Naive thymus-derived CD8-positive, alpha-beta T cell (primary cell): ENCODE measurements at regions not wholly inside any gene's neighbourhood (a gene's known extent, or its start where the extent isn't known, plus 50 kb on each side); places are given as distances from the start of the nearest gene placed in this dataset.

Experiments used
- ATAC-seq, 2 donors: fragments of 150-1000 bp; cut with Tn5 transposase in 1 of 2; sonication (Bioruptor Pico), chemical (Tn5 transposase) in 1 of 2; 1 replicate in 1 of 2; 2 replicates in 1 of 2; pipeline ENCODE4 v1.10.0; 2021; ENCODE audit warnings: mild to moderate bottlenecking in 2 of 2, moderate library complexity in 2 of 2
- POLR2A ChIA-PET: fragments of 350-600 bp; sonication (Branson Sonifier 250); formaldehyde crosslinking; loops from one replicate; lab custom pipeline; 2021; ENCODE audit warnings: antibody characterized with exemption; lab: Charles Lee
- DNase-seq, 10 donors: peaks; one replicate each; pipeline versions ENCODE4 v3.0.0 to v3.0.0-alpha.2; 2020 to 2022
- H3K27ac Mint-ChIP-seq, 10 donors: one replicate each; pipeline ENCODE4 v1.8.0; 2020 to 2022; ENCODE audit warnings: mild to moderate bottlenecking in 10 of 10, mixed read lengths in 10 of 10, moderate library complexity in 4 of 10, inconsistent platforms in 1 of 10
- H3K27me3 Mint-ChIP-seq, 5 donors: one replicate each; pipeline ENCODE4 v1.8.0; 2021 to 2022; ENCODE audit warnings: mixed read lengths in 5 of 5
- H3K36me3 Mint-ChIP-seq, 3 donors: one replicate each; pipeline ENCODE4 v1.8.0; 2020 to 2022; ENCODE audit warnings: mixed read lengths in 3 of 3, mild to moderate bottlenecking in 2 of 3, inconsistent platforms in 1 of 3
- H3K4me1 Mint-ChIP-seq, 4 donors: one replicate each; pipeline ENCODE4 v1.8.0; 2021 to 2022; ENCODE audit warnings: mixed read lengths in 4 of 4
- H3K4me3 Mint-ChIP-seq, 10 donors: one replicate each; pipeline ENCODE4 v1.8.0; 2020 to 2022; ENCODE audit warnings: mild to moderate bottlenecking in 10 of 10, mixed read lengths in 10 of 10, moderate library complexity in 6 of 10, inconsistent platforms in 1 of 10
- H3K9me3 Mint-ChIP-seq, 9 donors: one replicate each; pipeline ENCODE4 v1.8.0; 2020 to 2022; ENCODE audit warnings: mixed read lengths in 9 of 9, mild to moderate bottlenecking in 3 of 9, inconsistent platforms in 1 of 9, moderate library complexity in 1 of 9

DNA sequence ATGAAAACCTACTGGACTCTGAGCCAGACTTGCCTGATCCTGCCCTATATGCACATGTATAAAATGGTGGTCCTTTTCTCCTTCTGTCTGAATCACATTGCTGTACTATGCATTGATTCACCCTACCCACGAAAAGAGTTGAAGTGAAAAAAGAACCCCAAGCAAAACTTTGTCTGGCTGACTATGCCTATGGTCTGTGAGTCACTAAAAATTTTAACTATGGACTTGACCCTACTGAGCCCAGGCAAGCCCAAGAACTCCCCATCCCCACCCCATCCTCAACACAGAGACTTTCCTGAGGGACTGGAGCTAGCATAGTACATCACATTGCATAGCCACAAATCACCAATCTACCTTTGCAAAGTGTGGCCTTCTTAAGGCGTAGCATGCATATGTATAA lies 116.6 kb upstream of the TENM3 start:
- Mint-ChIP-seq H3K27ac (no peak overlapping the region), H3K4me3 (no peak overlapping the region), H3K9me3 (peaks cover 5 to 21% (median 15%) of the 10 kb centered on the region in 9 donors), H3K4me1 (no peaks in the 10 kb centered on the region), H3K36me3 (peaks cover 0 to 10% (median 0%) of the 10 kb centered on the region in 3 donors), H3K27me3 (peaks cover 0 to 3% (median 0%) of the 10 kb centered on the region in 5 donors)
- DNase-seq (no peak), ATAC-seq (no peak)
- POLR2A ChIA-PET, result no interaction called here

DNA sequence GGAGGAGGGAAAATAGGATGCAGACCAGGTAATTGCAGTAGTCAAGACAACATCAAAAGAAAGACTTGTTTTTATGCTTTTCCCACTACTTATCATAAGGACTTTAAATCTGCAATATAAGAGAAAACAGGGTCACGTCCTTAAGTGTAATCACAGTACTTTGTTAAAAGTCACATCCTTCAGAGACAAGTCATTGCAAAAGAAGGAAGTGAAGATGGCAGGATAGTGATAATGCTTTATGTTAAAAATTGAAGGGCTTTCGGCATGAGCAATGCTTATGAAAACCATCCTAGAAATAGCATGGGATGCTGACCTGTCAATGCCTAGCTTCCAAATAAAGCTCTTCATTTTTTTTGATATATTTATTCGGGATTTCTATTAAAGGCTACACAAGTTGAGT lies 110.2 kb upstream of the TENM3 start:
- Mint-ChIP-seq H3K9me3 (peaks cover 0 to 2% (median 0%) of the 10 kb centered on the region in 9 donors), H3K4me3 (no peak overlapping the region), H3K27ac (no peak overlapping the region), H3K4me1 (no peaks in the 10 kb centered on the region), H3K27me3 (peaks cover 5 to 33% (median 18%) of the 10 kb centered on the region in 5 donors), H3K36me3 (peaks cover 0 to 3% (median 0%) of the 10 kb centered on the region in 3 donors)
- no peak for ATAC-seq
- no peak for DNase-seq
- POLR2A ChIA-PET, result no interaction called here

GRCh38 chr4:182134261-182134660 lies 108.9 kb upstream of the TENM3 start:
- Mint-ChIP-seq H3K4me1 (peaks cover 0 to 2% (median under 1%) of the 10 kb centered on the region in 4 donors), H3K27me3 (peaks cover 5 to 45% (median 26%) of the 10 kb centered on the region in 5 donors), H3K27ac (no peak overlapping the region), H3K36me3 (peaks cover 0 to 3% (median 0%) of the 10 kb centered on the region in 3 donors), H3K9me3 (peaks cover 0 to 2% (median 0%) of the 10 kb centered on the region in 9 donors), H3K4me3 (no peak overlapping the region)
- ATAC-seq, result no peak
- POLR2A ChIA-PET, result no interaction called here
- DNase-seq, result no peak

DNA sequence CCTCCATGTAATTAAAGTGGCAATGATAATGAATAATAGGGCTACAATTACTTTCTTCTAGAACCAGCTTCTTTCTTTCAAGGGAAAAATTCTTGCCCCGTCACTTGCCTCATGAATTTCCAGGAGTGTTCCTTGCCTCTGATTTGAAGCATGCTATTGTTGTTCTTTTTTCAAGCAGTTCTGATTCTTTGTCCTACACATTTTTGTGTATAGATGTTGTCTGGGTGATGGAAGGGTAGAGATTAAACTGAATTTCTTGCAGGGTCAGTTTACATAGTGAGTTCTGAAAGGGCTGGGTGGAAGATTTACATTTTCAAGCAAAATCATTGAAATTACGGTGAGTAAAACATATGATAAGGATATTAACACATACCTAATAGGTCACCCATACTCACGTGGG lies 107.0 kb upstream of the TENM3 start:
- Mint-ChIP-seq H3K9me3 (peaks cover 0 to 2% (median 0%) of the 10 kb centered on the region in 9 donors), H3K27ac (no peak overlapping the region), H3K4me1 (peaks cover 0 to 2% (median under 1%) of the 10 kb centered on the region in 4 donors), H3K27me3 (peaks cover 18 to 65% (median 33%) of the 10 kb centered on the region in 5 donors), H3K36me3 (peaks cover 0 to 3% (median 0%) of the 10 kb centered on the region in 3 donors), H3K4me3 (no peak overlapping the region)
- POLR2A ChIA-PET, result no interaction called here
- ATAC-seq, result no peak
- DNase-seq, result no peak

GRCh38 chr4:182137343-182137742 lies 105.9 kb upstream of the TENM3 start:
- POLR2A ChIA-PET, result no interaction called here
- DNase-seq (no peak), ATAC-seq (no peak)
- Mint-ChIP-seq H3K4me3 (no peak overlapping the region), H3K4me1 (peaks cover 0 to 4% (median 1%) of the 10 kb centered on the region in 4 donors), H3K9me3 (peaks cover 0 to 2% (median 0%) of the 10 kb centered on the region in 9 donors), H3K27ac (no peak overlapping the region), H3K27me3 (peaks cover 28 to 75% (median 40%) of the 10 kb centered on the region in 5 donors), H3K36me3 (peaks cover 0 to 3% (median 0%) of the 10 kb centered on the region in 3 donors)

GRCh38 chr4:182139491-182139890 lies 103.7 kb upstream of the TENM3 start:
- Mint-ChIP-seq H3K36me3 (peaks cover 0 to 7% (median 0%) of the 10 kb centered on the region in 3 donors), H3K4me1 (peaks cover 7 to 19% (median 13%) of the 10 kb centered on the region in 4 donors), H3K27me3 (peaks cover 33 to 83% (median 51%) of the 10 kb centered on the region in 5 donors), H3K9me3 (peaks cover 0 to 5% (median 0%) of the 10 kb centered on the region in 9 donors), H3K27ac (no peak overlapping the region), H3K4me3 (peak overlapping the region in 5 of 10 donors; percentile 28 to 59 (median 52))
- ATAC-seq (no peak), DNase-seq (no peak)
- POLR2A ChIA-PET, result no interaction called here

GRCh38 chr4:182140547-182140946 lies 102.7 kb upstream of the TENM3 start:
- Mint-ChIP-seq H3K27me3 (peaks cover 36 to 89% (median 57%) of the 10 kb centered on the region in 5 donors), H3K27ac (no peak overlapping the region), H3K9me3 (peaks cover 0 to 9% (median 0%) of the 10 kb centered on the region in 9 donors), H3K4me1 (peaks cover 7 to 24% (median 16%) of the 10 kb centered on the region in 4 donors), H3K4me3 (no peak overlapping the region), H3K36me3 (peaks cover 0 to 7% (median 0%) of the 10 kb centered on the region in 3 donors)
- ATAC-seq (no peak), DNase-seq (no peak)
- POLR2A ChIA-PET, result no interaction called here

DNA sequence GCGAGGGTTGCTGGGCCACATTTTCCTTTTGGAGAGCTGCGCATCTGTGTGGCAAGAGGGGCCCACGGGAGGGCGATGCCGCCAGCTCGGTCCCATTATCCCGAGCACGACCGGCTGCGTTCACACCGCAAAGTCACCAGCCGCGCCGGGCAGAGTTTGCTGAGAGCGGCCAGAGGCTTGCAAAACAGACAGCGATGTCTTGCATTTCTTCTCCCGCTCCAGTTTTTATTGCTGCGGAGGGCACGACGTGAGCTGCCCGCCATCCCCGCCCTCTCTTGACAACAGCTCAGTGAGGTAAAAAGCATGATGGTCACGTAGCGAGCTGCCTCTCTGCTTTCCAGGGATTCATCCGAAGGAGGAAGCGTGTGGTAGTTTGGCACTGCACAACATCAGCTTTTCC lies 102.1 kb upstream of the TENM3 start:
- peak overlapping the region in 1 of 10 donors; percentile 19 for H3K4me3 Mint-ChIP-seq
- peaks cover 39 to 91% (median 59%) of the 10 kb centered on the region in 5 donors for H3K27me3 Mint-ChIP-seq
- ATAC-seq (no peak), DNase-seq (no peak)
- H3K27ac Mint-ChIP-seq, result no peak overlapping the region
- POLR2A ChIA-PET, result no interaction called here
- peaks cover 0 to 9% (median 0%) of the 10 kb centered on the region in 9 donors for H3K9me3 Mint-ChIP-seq
- H3K36me3 Mint-ChIP-seq, result peaks cover 0 to 7% (median 0%) of the 10 kb centered on the region in 3 donors
- H3K4me1 Mint-ChIP-seq, result peaks cover 7 to 24% (median 16%) of the 10 kb centered on the region in 4 donors

GRCh38 chr4:182142176-182143085 lies 100.8 kb upstream of the TENM3 start:
- Mint-ChIP-seq H3K4me1 (peaks cover 7 to 24% (median 16%) of the 10 kb centered on the region in 4 donors), H3K27ac (no peak overlapping the region), H3K4me3 (peak overlapping the region in 6 of 10 donors; percentile 26 to 80 (median 74)), H3K27me3 (peaks cover 41 to 87% (median 58%) of the 10 kb centered on the region in 5 donors), H3K36me3 (peaks cover 0 to 7% (median 0%) of the 10 kb centered on the region in 3 donors), H3K9me3 (peaks cover 0 to 9% (median 0%) of the 10 kb centered on the region in 9 donors)
- POLR2A ChIA-PET, result no interaction called here
- DNase-seq, result no peak
- no peak for ATAC-seq

- POLR2A ChIA-PET, result no interaction called here
Observed at GRCh38 chr4:182143086-182143821, 99.9 kb upstream of the TENM3 start.

GRCh38 chr4:182143822-182144625 lies 99.2 kb upstream of the TENM3 start:
- ATAC-seq (no peak), DNase-seq (no peak)
- no peak overlapping the region for H3K27ac Mint-ChIP-seq
- H3K27me3 Mint-ChIP-seq, result peaks cover 42 to 81% (median 56%) of the 10 kb centered on the region in 5 donors
- peaks cover 5 to 23% (median 16%) of the 10 kb centered on the region in 4 donors for H3K4me1 Mint-ChIP-seq
- peaks cover 0 to 7% (median 0%) of the 10 kb centered on the region in 3 donors for H3K36me3 Mint-ChIP-seq
- POLR2A ChIA-PET, result no interaction called here
- peak overlapping the region; percentile 50 to 80 (median 70) for H3K4me3 Mint-ChIP-seq
- peaks cover 0 to 9% (median 0%) of the 10 kb centered on the region in 9 donors for H3K9me3 Mint-ChIP-seq

More at GRCh38 chr4:182143086-182143821, 99.9 kb upstream of the TENM3 start:
- Mint-ChIP-seq H3K27me3 (peaks cover 41 to 87% (median 58%) of the 10 kb centered on the region in 5 donors), H3K36me3 (peaks cover 0 to 7% (median 0%) of the 10 kb centered on the region in 3 donors), H3K9me3 (peaks cover 0 to 9% (median 0%) of the 10 kb centered on the region in 9 donors), H3K4me3 (peak overlapping the region; percentile 50 to 80 (median 70)), H3K27ac (no peak overlapping the region), H3K4me1 (peaks cover 7 to 24% (median 16%) of the 10 kb centered on the region in 4 donors)
- DNase-seq, result no peak
- no peak for ATAC-seq
